Breast epithelium (tissue), 3 donors: ENCODE measurements at regions not wholly inside any gene's neighbourhood (a gene's known extent, or its start where the extent isn't known, plus 50 kb on each side); places are given as distances from the start of the nearest gene placed in this dataset.

Experiments used
- POLR2A ChIP-seq: fragments of 450-650 bp; IDR thresholded peaks from one replicate; pipeline ENCODE4 v1.6.1; 2016; ENCODE audit warnings: antibody characterized with exemption, mild to moderate bottlenecking, moderate library complexity
- POLR2AphosphoS5 ChIP-seq, 3 donors: sonication (generic); formaldehyde crosslinking; IDR thresholded peaks; one replicate each; pipeline ENCODE4 v1.6.1; 2017; ENCODE audit warnings: antibody characterized with exemption in 3 of 3
- TF ChIP-seq, protein P1 (sequence below), 3 donors: fragments of 450-650 bp; IDR thresholded peaks; one replicate each; pipeline ENCODE4 v1.5.1; 2016 to 2017; ENCODE audit warnings: antibody characterized with exemption in 3 of 3, mild to moderate bottlenecking in 3 of 3, moderate library complexity in 3 of 3

GRCh38 chr2:12818416-12819102 is 101.8 kb downstream of the TRIB2 start:
- no peak for TF ChIP-seq POLR2A
- no peak for TF ChIP-seq POLR2AphosphoS5 (IDR thresholded peaks at IDR 0.05)
- TF ChIP-seq, protein P1, sequence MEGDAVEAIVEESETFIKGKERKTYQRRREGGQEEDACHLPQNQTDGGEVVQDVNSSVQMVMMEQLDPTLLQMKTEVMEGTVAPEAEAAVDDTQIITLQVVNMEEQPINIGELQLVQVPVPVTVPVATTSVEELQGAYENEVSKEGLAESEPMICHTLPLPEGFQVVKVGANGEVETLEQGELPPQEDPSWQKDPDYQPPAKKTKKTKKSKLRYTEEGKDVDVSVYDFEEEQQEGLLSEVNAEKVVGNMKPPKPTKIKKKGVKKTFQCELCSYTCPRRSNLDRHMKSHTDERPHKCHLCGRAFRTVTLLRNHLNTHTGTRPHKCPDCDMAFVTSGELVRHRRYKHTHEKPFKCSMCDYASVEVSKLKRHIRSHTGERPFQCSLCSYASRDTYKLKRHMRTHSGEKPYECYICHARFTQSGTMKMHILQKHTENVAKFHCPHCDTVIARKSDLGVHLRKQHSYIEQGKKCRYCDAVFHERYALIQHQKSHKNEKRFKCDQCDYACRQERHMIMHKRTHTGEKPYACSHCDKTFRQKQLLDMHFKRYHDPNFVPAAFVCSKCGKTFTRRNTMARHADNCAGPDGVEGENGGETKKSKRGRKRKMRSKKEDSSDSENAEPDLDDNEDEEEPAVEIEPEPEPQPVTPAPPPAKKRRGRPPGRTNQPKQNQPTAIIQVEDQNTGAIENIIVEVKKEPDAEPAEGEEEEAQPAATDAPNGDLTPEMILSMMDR (IDR thresholded peaks at IDR 0.05) = no peak
